ENCODE measurements at regions not wholly inside any gene's neighbourhood (a gene's known extent, or its start where the extent isn't known, plus 50 kb on each side); places are given as distances from the start of the nearest gene placed in this dataset.

DNA sequence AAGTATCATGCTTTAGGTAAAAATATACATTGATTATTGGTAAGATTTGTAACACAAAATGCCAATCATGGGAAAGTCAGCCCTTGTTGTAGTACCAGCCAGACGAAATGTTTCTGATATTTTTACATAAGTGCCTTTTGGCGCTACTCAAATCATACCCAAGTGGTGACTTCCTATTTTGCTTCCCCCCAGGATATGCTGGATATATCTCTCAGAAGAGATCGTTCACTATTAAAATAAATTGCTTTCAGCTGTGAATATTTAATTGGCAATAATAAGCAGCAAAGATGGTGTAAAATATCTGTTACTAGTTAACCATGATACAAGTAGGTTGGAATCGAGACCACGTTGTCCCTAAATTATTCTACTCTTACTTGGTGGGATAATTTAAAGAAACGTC is 909.2 kb upstream of the LRRN3 start:
- no peak overlapping the region for H3K4me3 ChIP-seq (ENCODE audit: insufficient read depth, low read depth, low read length)
- no CpG with 5 or more reads among the region's 6 CpGs for WGBS, 2 experiments (ENCODE audit: extremely low coverage in 2 of 2, insufficient read length in 1 of 2)
- no peak overlapping the region for H3K56ac ChIP-seq (ENCODE audit: extremely low read depth, insufficient read depth, low read length)
- H3K23ac ChIP-seq (ENCODE audit: low read depth, low read length): no peak overlapping the region
- H2AK9ac ChIP-seq (replicated peaks; ENCODE audit: low read depth, low read length, poor library complexity): no peak overlapping the region
- H2AFZ ChIP-seq (replicated peaks; ENCODE audit: low read length, poor library complexity): no peak overlapping the region
- no TSS peak for BruUV-seq (replicated peaks)
- H3K9me1 ChIP-seq (ENCODE audit: insufficient read depth, low read length): no peaks in the 10 kb centered on the region
- no peak overlapping the region for H3K4ac ChIP-seq (ENCODE audit: low read depth, low read length)
- no peaks in the 10 kb centered on the region for H3K36me3 ChIP-seq (ENCODE audit: control insufficient read depth, insufficient read depth, low read length)
- no peak overlapping the region for H3K27ac ChIP-seq (ENCODE audit: insufficient read depth, low read length)
- no peak overlapping the region for H4K91ac ChIP-seq (ENCODE audit: insufficient read depth, low read depth, low read length)
- H3K18ac ChIP-seq (ENCODE audit: low read depth, low read length): no peak overlapping the region
- POLR2A ChIA-PET (ENCODE audit: unreplicated experiment): no interaction called here
- dilution Hi-C loops (cut with HindIII; ENCODE audit: low sequenced_read_pairs, unreplicated experiment): no loop called here
- no peak overlapping the region for H2AK5ac ChIP-seq (ENCODE audit: low read depth, low read length)
- CTCF ChIA-PET: no interaction called here
- H4K8ac ChIP-seq (ENCODE audit: low read depth in 2 of 2, low read length in 2 of 2): no peak overlapping the region
- H3K4me2 ChIP-seq (ENCODE audit: low read depth, low read length): no peak overlapping the region
- H3K14ac ChIP-seq (replicated peaks; ENCODE audit: low read depth, low read length): no peak overlapping the region
- DNase-seq (no peak), ATAC-seq (ENCODE audit: low read depth) (no peak)
- no peak overlapping the region for H2BK120ac ChIP-seq (ENCODE audit: low read depth, low read length)
- H2BK20ac ChIP-seq (ENCODE audit: low read depth, low read length): no peak overlapping the region
- no peaks in the 10 kb centered on the region for H3K9me3 ChIP-seq (ENCODE audit: control insufficient read depth, insufficient read depth, low read length)
- H4K20me1 ChIP-seq (ENCODE audit: insufficient read depth, low read length): no peaks in the 10 kb centered on the region
- H3K4me1 ChIP-seq (ENCODE audit: control insufficient read depth, insufficient read depth, low read length): no peaks in the 10 kb centered on the region
- TF ChIP-seq POLR2A (IDR thresholded peaks at IDR 0.05; ENCODE audit: low read depth, low read length) (no peak), NFE2L2 (IDR thresholded peaks at IDR 0.05; ENCODE audit: low read depth, low read length) (no peak), BHLHE40 (IDR thresholded peaks at IDR 0.05; ENCODE audit: low read depth, low read length) (no peak)
- H3K79me1 ChIP-seq (ENCODE audit: low read depth in 1 of 2, low read length in 2 of 2): no peaks in the 10 kb centered on the region
- H2BK15ac ChIP-seq (ENCODE audit: low read depth, low read length): no peak overlapping the region
- no peaks in the 10 kb centered on the region for H3K27me3 ChIP-seq (ENCODE audit: control insufficient read depth, insufficient read depth, low read length)
- in situ Hi-C loops (cut with MboI; ENCODE audit: low sequenced_read_pairs): no loop called here
- H2BK5ac ChIP-seq (ENCODE audit: low read depth, low read length, poor library complexity, severe bottlenecking): no peak overlapping the region
- intact Hi-C loops (cut with micrococcal nuclease): no loop called here
- no peak overlapping the region for H4K5ac ChIP-seq (ENCODE audit: low read depth, low read length)
- no peak overlapping the region for H3K9ac ChIP-seq (ENCODE audit: low read depth, low read length)
